ENCODE measurements at regions not wholly inside any gene's neighbourhood (a gene's known extent, or its start where the extent isn't known, plus 50 kb on each side); places are given as distances from the start of the nearest gene placed in this dataset.
A peak's percentile ranks its signal among the peaks of the same experiment; 100 is the strongest.
"Not testable (repeated sequence)": the region's sequence is repeated elsewhere in the genome, so short reads cannot be mapped to it uniquely, and the experiment has no call there.

DNA sequence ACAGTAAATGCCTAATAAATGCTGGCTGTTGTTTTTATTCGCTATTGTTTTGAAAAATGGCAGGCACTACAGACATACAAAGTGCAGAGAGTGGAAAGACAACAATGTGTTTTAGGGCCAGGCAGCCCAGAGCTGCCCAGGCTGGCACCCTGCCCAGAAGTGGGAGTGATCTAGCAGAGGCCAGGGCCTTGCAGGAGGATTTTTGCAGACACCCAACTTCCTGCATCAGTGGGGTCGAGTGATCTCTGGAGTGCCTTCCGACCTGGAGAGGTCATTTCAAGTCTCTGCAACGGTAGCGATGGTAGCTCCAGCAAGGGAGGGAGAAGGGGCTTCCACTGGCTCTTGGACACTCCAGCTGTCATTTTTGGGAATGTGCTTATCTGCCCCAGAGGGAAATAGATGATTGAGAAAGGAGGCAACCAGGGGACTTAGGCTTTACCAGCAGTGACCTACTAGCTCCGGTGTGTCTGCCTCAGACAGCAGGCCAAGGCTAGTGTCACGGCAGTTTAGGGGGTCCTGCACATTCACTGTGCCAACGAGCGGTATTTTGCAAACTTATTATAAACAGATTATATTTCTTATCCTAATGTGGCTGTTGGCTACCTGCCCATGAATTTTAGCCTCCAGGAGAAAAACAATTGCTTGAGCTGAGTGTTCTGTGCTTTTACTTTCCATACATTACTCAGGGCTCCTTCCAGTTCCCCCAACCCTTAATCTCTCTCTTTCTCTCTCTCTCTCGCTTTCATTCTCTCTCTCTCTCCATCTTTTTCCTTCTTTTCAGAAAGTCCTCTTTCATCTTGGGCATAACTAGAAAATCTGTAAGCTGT, 153.9 kb upstream of the PLGLB2 start:
- DNase-seq, result peak; percentile 60

DNA sequence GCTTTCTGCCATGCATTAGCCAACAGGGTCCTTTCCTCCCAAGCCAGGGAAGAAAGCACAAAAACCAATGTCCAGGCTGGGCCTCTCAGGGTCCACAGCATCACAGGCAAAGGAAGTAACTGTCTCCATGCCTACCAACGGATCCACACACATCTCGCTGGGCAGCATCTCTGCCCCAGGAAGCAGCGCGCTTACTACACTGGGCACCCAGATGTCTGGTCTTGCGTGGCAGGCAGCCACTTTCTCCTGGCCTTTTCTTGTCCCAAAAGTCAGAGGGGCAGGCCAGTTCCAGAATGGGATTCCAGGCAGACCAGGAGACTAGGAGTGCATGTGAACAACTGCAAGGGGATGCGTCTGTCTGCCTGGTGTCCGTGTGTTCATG, 153.3 kb upstream of the PLGLB2 start:
- DNase-seq, result not testable (repeated sequence)

DNA sequence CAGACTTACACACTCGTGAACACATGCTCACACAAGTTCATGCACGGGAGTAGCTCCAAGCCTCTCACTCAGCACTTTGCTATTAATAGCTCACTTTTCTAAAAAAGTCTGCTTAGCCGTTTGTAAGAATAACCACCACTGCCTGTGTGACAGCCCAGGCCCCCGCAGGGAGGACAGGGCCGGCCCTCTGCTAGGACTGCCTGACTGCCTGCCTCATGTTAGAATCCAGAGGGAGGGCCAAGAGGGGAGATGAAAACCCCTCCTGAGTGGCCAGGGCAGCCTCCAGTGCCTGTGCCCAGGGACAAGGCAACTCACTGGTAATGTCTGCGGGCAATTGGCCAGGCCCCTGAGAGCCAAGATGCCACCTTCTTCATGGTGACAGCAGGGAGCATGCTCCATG, 152.9 kb upstream of the PLGLB2 start:
- not testable (repeated sequence) for DNase-seq

DNA sequence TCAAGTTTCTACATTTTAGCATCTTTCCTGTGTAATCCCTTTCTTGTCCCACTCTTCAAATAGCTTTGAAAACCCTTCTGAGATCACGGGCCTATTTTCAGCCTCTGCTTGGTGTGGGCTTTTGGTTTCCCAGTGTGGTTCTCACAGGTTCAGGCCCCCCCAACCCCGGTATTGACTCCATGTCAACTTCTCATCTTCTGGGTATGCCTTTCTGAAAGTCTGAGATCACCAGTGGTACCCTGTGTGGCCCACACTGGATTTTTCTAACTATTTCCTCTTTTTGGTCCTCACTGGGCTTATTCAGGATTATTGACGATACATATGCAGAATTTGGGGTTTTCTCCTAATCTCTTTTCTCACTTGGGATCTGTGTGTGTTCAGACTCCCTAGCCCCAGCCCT, 146.9 kb upstream of the PLGLB2 start:
- not testable (repeated sequence) for DNase-seq

DNA sequence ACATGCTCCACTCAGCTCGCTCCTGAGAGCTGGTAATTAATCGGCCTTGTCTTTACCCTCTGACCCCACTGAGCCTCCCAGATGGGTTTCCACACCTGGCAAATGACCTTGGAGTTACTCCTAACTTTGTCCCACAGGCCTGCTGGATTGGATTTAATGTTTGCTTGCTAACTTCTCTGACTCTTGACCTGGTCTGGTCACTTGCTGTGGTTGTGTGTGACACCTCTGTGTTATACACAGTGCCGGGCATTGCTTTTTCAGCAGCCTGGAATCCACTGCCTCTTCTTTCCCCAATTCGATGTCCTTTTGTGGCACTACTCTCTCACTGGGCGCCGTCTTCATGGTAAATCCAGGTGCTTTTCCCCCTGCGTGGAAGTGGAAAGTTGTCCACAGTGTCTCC, 145.8 kb upstream of the PLGLB2 start:
- DNase-seq, result not testable (repeated sequence)

DNA sequence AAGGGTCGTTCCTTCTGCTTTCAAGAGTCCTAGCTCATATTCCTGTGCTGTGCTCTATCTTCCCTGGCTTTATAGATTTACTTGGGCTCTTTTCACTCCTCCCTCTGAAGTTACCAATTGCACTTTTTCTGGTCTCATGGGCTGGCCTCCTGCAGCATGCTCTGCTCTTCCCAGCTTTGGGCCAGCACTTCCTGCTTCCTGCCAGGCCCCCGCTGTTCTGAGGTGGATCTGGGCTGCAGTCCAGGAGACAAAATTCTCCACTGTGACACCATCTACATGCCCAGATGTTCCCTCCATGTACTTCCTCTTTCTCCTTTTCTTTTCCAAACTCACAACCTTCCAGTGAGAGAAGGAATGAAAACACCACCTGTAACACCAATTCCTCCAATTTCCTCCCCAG, 145.2 kb upstream of the PLGLB2 start:
- not testable (repeated sequence) for DNase-seq

DNA sequence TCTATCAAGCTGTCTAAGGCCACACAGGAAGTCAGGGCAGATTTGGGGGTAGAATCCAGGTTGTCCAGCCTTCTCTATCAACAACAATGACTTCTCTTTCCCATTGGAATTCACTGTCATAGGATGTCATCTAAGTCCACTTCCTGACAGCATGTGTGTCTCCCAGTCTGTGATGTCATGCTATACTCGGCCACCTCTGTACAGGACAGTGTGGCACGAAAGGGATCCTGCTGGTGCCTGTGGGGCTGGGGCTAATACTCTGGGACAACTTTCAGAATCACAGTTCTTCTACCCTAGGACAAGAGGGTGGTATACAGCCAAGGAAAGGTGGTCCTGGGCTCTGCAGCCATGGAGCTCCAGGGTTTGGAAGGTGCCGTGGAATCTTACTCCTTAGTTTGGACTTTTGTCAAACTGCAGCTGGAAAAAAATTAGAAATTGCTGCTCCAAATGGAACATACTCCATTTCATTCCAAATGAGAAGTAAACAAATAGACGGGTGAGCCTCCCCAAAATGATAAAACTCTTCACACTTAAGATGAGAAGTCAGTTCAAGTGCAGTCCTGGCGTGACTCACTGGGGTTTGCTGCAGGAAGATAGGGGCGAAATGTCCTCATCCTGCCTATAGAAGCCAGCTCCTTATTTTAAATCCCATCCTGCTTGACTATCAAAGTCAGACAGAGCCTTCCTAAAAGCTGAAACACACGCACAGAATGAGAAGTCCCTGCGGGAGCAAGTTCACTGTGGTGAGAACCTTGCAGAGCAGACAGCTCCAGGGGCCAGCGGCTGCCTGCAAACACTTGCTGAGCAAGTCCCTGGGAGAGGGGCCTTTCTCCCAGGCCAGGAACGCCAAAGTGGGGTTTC, 144.2 kb upstream of the PLGLB2 start:
- DNase-seq, result not testable (repeated sequence)

DNA sequence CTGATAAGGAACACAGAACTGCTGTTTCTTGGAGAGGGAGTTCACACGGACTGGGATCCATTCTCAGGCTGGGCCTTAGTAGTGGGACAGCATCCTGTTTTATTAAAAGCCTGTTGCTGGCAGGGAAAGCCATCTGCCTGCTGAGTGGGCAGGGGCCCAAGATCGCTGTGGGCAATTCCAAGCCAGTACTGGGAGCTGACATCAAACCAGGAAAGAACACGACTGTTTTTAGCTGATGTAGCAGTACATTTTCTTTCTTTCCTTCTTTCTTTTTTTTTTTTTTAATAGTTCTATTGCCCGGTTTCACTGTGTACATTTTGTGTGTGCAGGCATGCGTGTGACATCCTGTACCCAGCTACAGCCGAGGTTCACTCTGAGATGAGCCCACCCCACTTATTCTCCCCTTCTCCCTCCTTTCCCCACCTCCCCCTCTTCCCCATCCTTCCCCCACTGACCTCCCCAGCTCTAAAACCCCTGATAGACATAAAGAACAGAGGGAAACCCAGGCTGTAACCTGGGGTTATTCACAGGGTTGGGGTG, 143.5 kb upstream of the PLGLB2 start:
- DNase-seq, result not testable (repeated sequence)

DNA sequence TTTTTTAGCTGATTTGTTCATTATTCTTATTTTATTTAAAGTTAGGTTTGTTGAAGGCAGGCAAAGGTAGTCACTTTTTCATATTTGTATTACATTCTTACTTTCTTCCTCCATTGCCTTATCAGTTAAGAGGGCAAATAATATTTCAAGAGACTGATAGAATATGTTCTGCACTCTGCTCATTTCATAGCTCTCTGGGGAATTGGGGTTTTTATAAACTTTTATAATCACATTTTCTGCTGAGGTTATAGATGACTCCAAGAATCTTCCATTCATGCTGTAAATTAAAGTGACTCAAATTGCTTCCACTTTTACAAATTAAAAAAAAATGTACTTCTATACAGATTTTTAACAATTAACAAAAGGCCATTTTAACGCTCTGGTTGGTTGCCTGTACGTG, 142.9 kb upstream of the PLGLB2 start:
- DNase-seq, result not testable (repeated sequence)

DNA sequence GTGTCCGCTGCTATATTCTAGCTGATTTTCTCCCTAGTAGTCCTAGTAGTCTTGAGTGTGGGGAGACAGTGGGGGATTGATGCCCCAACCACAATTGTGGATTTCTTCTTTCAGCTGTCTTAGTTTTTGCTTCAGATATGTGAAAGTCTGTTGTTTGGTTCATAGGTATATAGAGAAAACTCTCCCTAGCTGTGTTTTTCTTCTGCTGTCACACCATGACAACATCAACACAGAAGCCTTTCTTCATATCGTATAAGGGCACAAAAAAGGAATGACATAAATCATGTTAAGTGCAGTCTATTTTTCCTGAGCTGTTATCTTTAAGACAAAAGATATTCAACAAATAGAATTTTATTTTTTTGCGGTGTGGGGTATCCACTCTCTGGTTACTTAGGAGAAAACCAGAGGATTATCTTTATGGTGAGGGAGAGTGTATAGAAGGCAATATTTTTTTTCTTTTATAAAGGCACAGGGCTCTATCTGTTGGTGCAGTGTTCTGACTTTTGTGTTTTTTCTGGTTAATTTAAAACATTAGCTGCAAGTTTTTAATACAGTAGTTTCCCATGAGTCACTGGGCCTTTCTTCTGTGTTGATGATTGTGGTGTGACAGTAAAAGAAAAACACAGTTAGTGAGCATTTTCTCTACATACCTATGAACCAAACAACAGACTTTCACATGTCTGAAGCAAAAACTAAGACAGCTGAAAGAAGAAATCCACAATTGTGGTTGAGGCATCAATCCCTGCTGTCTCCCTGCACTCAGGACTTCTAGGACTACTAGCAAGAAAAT, 139.3 kb upstream of the PLGLB2 start:
- peak; percentile 33 for DNase-seq

DNA sequence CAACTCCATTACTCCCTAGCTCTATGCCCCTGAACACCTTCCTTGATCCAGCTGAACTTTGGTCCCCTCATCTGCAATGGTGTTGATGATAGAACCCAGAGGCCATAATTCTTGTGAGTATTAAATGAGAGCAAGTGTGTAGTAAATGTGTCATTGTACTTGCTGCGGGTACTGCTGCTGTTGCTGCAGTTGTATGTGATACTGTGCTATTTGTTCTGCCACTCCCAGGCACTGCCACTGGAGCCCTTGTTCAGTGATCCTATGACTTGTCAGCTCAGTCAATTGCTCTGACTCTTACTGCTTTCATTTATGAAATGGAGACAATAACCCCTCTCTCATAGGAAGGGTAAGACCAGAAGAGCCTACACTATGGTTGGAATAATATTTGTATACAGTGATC, 136.9 kb upstream of the PLGLB2 start:
- not testable (repeated sequence) for DNase-seq

DNA sequence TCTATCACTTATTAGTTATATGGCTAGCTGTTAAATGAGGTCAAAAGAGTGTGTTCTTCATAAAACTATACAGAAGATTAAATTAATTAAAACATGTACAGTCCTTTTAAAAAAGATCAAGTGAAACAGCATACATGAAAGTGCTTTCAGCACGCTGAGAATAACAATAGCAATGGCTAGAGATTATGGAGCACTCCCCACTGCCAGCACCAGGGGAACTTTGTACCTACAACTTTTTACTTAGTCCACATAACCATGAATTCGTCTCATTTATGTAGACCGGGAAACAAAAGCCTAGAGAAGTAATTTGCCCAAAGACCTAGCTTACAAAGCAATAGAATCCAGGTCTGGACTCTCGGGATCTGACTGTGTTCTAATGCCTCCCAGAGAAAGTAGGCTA, 136.5 kb upstream of the PLGLB2 start:
- DNase-seq, result not testable (repeated sequence)

DNA sequence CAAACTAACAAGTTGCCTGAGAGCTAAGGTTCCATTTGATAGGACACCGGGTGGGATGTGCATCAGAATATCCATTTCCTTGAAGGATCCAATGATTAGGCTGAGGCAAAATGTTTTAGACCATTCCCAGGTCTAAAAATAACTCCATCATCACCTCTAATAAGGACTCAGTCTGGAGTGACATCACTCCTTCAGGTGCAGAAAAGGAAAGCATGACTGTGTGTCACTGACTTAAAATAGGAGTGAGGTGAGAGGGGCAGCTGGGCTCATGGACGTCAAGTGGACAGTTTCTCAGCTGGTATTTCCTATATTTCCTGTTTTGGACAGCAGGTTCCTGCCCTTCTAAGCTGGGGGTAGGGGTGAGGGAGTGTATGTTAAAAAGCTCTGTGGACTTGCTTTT, 135.9 kb upstream of the PLGLB2 start:
- DNase-seq, result not testable (repeated sequence)

DNA sequence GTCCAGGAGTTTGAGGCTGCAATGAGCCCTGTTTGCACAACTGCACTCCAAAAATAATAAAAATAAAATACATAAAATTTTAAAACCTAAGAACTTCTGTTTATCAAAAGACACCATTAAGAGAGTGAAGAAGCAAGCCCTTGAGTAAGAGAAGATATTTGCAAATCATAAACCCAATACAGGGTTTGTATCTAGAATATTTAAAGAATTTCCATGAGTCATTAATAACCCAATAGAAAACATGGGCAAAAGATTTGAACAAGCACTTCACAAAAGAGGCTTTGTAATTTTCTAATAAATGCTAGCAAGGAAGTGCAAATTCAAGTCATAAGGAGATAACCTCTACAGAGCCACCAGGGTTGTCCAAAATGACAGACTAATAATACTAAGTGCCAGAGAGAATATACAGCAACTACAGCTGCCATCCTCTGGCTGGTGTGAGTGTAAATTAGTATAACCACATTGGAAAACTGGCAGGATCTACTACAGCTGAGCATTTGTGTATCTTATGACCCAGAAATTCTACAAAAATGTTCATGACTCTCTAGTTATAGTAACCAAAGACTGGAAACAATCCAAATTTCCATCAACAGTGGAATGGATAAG, 133.0 kb upstream of the PLGLB2 start:
- DNase-seq, result not testable (repeated sequence)

DNA sequence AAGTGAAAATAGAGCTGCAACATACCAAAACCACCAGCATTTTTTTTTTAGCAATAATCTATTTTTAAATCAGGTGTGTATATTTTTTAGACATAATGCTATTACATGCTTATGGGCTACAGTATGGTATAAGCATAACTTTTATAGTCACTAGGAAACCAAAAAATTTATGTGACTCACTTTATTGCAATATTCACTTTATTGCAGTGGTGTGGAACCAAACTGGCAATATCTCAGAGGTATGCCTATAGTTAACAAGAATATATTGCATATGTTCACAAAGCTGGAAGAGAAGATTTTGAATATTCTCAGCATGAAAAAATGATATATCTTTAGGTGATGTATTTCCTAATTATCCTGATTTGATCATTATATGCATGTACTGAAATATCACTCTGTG, 128.8 kb upstream of the PLGLB2 start:
- DNase-seq, result not testable (repeated sequence)

DNA sequence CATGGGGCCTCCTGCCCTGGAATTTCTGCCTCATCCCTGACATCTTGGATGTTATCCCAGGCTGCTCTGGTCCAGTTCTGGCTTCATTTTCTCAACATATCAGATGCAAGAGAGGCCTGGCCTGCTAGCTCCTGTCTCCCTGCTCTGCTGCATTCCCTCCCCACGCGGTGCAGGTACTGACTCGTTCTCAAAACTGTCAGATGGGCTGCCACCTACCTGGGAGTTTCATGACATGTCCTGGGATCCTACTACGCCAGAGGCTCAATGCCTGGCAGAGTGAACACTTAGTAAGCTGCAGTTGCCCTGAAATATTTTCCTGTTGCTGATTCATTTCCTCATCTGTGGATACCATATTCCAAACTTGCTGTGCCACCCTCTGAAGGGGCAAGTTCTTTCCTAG, 126.7 kb upstream of the PLGLB2 start:
- DNase-seq, result not testable (repeated sequence)

DNA sequence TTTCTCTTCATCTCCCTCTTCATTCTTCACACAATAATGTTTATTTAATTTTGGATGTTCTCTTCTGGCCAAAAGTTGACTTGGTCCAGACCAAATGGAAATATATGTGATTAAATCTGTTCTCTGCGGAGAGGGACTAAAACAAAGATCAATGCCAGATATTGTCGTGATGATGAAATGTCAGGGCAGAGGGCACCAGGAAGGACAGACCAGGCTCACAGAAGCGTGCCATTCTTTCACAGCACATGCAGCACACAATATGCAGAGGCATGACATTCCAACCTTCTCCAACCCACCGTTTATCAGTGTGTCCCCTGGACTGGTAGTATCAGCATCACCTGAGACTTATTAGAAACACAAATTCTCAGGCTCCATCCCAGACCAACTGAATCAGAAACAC, 125.2 kb upstream of the PLGLB2 start:
- not testable (repeated sequence) for DNase-seq

DNA sequence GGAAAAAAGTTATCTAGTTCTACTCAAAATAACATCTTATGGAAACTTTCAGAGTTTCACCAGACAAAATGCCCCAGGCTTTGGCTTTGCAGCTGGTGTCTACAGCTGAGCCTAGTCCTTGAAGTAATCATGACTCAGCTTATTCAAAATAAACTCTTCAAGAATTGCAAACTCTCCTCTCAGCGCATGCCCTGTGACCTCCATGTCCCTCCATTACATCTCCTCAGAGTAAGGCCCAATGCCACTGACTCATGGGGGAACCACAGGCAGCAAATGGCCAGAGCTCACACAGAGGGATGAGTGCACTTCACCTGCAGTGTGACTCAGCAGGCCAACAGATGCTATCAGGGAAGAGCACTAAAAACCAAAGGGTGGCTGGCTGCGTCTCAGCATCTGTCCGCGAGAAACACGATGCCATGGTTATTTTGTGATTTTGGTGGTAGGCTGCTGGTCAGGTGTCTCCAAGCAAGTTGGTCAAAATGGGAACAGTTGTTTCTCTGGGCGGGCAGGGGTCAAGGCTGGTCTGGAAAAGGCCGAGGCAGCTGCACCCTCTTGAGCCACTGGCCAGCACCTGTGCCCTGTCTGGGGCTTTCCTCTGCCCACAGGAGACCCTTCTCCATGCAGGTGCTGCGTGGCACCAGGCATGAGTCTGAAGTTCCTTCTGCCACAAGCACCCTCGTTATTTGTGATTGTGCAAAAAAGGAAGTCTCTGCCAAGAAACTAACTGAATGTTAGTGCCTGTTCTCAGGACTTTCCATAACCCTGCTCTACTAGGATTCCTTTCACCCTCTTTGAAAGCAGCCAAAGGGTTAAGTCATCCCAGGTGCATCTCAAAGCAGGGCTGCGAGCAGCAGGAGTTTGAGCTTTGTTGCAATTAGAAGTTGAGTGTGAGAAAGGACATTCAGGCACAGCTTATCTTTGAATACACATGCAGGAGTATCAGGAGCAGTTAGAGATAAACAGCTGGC, 118.1 kb upstream of the PLGLB2 start:
- DNase-seq, result peak; percentile 56

DNA sequence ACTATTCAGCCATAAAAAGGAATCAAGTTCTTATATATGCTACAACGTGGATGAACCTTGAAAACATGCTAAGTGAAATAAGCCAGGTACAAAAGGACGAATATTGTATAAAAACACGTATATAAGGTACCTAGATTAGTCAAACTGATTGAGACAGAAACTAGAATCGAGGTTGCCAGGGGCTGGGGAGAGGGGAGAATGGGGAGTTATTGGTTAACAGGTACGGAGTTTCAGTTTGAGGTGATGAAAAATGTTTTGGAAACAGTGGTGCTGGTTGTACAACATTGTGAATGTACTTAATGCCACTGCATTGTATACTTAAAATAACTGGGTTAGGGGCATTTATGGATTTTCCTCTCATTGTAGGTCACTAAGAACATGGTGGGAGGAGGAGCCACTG, 117.0 kb upstream of the PLGLB2 start:
- not testable (repeated sequence) for DNase-seq

DNA sequence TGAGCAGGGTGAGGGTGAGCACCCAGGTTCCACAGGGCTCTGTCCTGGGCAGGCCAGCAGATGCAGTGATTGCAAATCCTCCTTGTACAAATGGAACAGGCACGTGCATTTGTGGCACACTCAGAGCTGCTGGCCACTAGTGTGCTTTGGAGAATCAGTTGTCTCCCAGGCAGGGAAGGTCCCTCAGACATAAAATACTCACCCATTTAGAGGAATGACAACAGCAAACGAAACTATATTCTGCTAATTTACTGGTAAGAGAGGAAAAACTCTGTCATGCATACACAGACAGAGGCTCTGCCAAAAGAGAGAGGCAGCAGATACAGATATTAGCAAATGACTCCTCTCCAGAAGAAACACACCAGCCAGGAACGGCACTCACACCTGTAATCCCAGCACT, 116.5 kb upstream of the PLGLB2 start:
- not testable (repeated sequence) for DNase-seq
